Astrocyte (in vitro differentiated cells and primary cell): ENCODE measurements at regions not wholly inside any gene's neighbourhood (a gene's known extent, or its start where the extent isn't known, plus 50 kb on each side); places are given as distances from the start of the nearest gene placed in this dataset.

Source experiments
- EZH2 ChIP-seq: IDR thresholded peaks from 2 replicates; pipeline ENCODE4 v1.6.1; 2012; ENCODE audit warnings: mild to moderate bottlenecking, low read length, inconsistent platforms; ENCODE audit not compliant: insufficient read depth
- TF ChIP-seq, protein P1 (sequence below): IDR thresholded peaks from 2 replicates; pipeline ENCODE4 v1.5.1; 2011; ENCODE audit warnings: low read depth, mild to moderate bottlenecking, inconsistent platforms, low read length, moderate library complexity; ENCODE audit not compliant: insufficient read depth

DNA sequence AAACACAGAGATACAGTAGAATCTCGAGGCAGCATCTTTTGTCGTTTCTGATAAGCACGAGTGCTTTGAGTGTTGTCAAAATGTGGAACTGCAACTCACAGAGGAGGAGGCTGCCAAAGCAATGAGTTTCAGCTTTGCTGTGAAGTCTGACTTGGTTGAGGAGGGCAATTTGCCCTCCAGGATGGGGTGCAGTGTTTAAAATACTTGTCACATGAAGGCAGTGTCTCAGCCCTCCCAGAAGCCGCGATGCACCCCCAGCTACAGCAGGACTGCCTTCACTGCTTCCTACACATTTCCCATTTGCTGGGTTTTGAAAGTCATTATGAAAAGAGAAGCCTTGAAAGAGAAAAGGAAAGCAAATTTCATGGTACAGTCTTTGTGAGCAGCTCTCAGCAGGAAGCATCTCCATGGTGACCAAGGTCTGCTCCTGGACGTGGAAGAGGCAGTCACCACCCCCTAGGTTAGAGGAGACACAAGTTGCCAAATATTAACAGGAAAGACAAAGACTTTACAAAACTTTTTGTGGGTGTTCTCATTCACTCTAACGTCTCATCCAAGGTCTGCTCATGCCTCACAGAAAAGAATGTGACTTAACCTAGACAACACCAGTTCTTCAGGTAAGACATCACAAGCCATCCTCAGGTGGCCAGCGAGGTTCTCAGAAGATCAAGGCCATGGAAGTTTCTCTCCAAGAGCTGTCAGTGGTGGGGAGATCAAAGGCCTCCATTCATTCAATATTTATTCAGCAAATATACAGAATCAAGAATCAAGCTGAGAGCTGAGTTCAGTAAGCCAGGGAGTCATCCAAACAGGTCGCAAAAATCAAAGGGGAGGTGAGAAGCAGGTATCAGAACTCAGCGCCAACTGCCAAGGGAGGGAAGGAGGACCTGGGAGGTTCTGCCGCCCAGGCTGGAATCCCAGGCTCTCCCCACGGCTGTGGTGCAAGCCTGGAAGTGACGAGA is 476.0 kb downstream of the EIPR1 start:
- TF ChIP-seq, protein P1, sequence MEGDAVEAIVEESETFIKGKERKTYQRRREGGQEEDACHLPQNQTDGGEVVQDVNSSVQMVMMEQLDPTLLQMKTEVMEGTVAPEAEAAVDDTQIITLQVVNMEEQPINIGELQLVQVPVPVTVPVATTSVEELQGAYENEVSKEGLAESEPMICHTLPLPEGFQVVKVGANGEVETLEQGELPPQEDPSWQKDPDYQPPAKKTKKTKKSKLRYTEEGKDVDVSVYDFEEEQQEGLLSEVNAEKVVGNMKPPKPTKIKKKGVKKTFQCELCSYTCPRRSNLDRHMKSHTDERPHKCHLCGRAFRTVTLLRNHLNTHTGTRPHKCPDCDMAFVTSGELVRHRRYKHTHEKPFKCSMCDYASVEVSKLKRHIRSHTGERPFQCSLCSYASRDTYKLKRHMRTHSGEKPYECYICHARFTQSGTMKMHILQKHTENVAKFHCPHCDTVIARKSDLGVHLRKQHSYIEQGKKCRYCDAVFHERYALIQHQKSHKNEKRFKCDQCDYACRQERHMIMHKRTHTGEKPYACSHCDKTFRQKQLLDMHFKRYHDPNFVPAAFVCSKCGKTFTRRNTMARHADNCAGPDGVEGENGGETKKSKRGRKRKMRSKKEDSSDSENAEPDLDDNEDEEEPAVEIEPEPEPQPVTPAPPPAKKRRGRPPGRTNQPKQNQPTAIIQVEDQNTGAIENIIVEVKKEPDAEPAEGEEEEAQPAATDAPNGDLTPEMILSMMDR: no peak
- TF ChIP-seq EZH2: no peak
